GM18873 (cell line): ENCODE measurements at regions not wholly inside any gene's neighbourhood (a gene's known extent, or its start where the extent isn't known, plus 50 kb on each side); places are given as distances from the start of the nearest gene placed in this dataset.

Experiments used
- ATAC-seq: cut with Tn5 transposase; IDR thresholded peaks from one replicate; pipeline ENCODE4 v1.9.1; 2021; ENCODE audit warnings: mild to moderate bottlenecking, moderate library complexity, moderate number of reproducible peaks; ENCODE audit not compliant: unreplicated experiment, low FRiP score

GRCh38 chr18:51879329-51879728 is 460.7 kb upstream of the DCC start:
- no peak for ATAC-seq

DNA sequence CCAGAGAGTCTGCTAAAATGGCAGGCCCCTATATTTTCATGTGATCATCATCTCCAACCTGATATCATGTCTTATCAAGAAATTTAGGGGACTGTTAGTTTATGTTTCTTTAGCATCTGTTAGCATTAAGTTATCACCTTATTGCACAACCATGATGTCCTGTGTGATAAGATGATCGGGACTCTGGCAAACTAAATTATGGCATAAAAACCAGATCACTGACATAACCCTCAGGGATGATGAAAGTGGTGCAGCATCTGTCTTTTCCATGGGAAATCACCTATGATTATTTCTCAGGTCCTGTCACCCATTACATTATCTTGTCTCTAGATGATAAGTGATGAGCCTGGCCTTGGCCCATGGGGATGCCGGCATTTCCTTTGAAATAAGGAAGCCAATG is 458.6 kb upstream of the DCC start:
- ATAC-seq = no peak

DNA sequence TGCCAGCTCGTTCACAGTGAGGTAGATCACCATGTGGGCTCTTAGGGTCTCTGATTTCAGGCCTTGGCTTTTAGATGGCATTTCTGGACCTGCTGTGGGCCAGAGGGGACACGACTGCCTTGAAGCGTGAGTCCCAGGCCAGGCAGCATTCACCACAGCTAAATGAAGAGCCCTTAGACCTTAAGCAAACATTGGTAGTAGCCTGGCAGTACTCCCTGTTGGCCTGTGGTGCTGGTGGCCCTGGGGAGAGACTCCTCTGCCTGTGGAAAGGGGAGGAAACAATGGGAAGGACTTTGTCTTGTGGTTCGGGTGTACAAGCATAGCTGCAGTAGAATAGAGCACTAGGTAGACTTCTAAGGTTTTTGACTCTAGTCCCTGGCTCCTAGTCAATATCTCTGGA is 456.0 kb upstream of the DCC start:
- no peak for ATAC-seq

GRCh38 chr18:51890762-51891161 is 449.2 kb upstream of the DCC start:
- ATAC-seq = no peak

DNA sequence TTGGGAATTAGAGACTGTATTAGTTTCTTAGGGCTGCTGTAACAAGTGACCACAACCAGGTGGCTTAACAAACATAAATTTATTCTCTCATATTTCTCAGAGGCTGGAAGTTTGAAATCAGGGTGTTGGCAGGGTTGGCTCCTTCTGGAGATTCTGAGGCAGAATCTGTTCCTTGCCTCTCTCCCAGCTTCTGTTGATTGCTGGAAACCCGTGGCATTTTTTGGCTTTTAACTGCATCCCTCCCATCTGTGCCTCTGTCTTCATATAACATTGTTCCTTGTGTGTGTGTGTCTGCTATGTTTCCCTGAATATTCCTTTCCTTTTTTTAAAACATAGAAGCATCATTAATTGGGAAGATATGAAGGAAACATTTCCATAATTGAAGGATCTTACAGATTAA is 448.1 kb upstream of the DCC start:
- ATAC-seq = no peak

DNA sequence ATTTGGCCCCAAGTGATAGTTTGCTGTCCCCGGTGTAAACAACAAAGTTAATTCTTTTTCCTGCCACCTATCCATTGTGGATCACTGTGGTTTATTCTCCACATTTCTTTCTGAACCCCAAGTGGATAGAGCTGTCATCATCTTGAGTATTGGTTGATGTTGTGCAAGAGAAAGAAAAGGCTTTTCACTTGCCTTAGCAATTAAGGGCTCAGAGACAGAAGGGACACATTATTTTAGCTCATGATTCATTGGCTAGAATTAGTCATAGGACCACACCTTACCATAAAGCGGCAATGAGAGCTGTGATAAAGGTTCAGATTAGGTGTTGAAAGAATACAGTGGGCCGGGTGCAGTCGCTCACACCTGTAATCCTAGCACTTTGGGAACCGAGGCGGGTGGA is 442.1 kb upstream of the DCC start:
- no peak for ATAC-seq

DNA sequence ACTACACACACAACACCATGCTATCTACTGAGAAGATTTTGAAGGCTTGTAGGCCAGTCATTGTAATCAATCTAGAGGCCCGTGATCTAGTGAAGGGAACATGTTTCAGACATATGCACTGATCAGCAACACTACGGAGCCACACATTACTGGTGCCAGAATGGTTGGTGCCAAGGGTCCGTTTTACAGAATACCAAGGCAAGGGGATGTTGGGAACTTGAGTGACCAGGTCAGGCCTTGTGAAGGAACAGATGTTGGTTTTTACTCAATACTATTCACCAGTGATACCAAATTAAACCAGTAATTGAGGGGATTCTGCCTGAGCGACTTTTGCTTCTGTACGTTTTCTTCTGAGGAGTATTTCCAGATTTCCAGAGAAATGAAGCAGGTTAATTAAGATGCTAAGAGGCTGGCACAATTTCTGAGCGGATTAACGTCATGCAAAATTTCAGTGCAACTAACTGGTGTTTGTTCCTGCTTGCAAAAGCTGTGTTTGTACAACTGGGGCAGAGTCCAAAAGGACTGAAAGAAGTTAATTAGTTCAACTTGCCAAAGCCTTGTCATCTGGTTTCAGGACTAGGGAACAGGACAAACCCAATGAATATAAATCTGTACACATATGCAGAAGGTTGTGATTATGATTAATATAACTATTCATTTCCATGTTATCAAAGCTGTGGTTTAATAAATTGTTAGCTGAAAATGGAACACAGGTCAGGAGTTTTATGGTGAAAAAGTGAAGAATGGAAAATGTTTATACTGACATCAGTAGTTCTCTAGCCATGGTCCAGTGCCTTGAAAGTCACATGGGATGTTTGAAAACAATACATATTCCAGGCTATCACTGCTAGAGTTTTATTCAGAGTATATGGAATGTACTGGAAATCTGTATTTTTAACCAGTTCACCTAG is 432.1 kb upstream of the DCC start:
- no peak for ATAC-seq

- no peak for ATAC-seq
Measured at GRCh38 chr18:51908598-51908944, 431.4 kb upstream of the DCC start.

DNA sequence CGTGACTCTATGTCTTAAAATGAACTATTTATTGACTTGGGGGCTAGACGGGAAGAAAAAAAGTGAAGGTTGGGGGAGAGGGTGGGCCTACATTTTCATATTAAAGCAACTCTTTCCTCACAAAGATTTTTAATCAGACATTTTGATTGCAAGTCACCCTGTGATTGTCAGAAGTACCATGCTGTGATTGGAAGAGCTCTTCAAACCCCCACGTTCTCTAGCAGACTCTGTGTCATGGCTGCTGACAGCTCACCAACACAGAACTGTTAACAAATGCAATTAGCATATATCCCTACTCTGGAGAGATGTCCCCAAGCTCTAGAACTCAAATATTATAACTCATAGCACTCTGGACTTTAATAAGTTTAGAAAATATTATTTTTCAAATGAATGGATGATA is 428.4 kb upstream of the DCC start:
- ATAC-seq = no peak

- ATAC-seq = no peak
Measured at GRCh38 chr18:51912381-51912780, 427.6 kb upstream of the DCC start.

GRCh38 chr18:51915176-51915575 is 424.8 kb upstream of the DCC start:
- no peak for ATAC-seq

DNA sequence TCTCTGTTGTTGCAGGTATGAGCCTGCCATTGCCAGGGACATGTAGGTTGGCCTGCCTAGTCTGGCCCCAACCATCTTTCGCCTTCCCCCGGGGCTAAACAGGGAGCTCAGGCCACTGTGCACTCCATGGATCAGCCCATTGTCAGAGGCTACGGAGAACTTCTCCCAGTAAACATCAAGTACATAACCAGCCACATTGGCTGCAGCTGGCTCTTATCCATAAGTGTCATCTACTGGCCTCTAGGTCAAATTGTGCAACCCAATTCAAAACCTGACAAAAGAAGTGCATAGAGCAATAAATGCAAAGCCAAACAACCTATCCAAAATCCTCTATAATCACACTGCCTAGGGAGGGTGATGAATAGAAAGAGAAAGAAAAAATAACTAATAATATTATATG is 418.1 kb upstream of the DCC start:
- no peak for ATAC-seq

DNA sequence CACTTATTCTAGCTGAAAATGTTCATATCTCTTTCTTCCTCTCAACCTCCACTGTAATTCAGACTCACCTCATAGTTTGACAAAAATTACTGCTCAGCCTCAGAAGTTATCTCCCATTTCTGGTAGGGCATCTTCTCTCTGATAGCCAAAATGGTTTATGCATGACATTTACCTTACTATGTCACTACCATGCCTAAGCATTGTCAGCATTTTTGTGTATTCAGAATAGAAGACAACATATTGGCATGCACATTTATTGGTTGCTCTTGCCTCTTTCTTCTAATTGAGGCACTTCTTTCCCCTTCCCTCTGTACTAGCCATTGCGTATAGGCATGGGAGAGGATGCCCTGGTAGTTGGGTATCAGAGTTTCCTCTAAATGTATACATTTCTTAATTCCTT is 406.1 kb upstream of the DCC start:
- no peak for ATAC-seq

GRCh38 chr18:51936115-51936514 is 403.9 kb upstream of the DCC start:
- no peak for ATAC-seq

DNA sequence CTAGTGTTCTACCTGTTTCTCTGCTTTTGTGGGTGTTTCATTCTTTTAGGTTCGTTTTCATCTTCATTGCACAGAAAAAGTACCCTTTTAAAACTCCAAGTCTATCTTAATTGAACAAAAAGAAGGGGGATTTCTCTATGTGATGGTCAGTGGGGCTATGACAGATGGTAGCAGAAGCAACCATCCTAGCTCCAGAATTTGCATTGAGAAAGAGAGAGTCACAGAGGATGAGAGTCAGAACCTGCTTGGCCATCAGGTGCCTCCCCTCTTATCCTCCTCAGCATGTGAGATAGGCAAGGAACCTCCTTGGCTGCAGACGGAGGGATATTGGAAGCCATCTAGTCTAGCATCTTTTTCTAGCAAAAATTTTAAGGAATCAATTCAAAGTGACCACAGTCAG is 398.0 kb upstream of the DCC start:
- no peak for ATAC-seq

DNA sequence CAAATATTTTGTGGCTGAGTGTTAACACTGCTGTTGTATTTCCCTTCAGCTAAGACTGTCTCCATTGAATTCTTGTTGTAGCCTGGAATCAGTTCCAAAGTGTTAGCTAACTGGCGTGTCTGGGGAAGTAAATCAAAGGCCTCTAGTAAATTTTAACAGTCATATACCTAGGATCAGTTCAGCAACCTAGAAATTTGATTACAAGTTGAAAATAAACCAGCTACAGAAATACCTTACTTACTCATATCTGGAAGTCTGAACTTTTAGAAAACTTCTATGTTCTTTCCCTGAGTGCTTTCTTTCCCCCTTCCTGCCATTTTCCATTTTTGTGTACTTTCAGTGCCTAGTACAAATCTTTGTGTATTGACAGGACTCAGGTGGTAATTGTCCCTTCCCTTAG is 396.7 kb upstream of the DCC start:
- no peak for ATAC-seq

DNA sequence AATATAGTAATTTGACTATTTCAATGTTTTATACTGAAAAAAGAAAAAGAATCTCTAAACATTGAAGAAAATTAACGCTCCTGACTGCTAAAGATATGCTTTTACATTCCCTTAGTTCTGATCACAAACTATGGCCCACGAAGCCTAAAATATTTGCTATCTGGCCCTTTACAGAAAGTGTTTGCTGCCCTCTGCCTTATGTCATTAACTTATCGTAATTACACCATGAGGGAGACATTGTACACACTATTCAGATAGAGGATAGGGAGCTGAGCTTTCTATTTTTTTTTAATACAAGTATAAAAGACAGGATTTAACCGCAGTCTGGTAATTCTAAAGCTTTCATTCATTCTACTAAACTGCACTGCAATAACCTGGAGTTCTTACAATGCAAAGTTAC is 393.1 kb upstream of the DCC start:
- ATAC-seq = no peak

DNA sequence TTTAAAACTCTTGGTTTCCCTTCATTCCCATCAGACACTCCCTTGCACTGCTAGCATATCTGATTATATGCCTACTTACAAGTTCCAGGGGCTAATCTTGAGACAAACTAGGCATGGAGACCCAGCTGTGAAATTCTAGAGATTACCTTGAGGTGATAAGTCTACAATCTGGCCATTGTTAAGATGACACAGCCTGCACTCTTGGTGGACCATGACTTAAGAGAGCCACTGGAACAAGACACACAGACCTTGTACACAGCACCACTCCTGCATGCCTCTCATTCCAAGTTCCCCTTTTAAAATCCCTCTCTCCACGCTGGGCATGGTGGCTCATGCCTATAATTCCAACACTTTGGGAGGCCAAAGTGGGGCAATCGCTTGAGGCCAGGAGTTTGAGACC is 387.2 kb upstream of the DCC start:
- ATAC-seq = no peak

DNA sequence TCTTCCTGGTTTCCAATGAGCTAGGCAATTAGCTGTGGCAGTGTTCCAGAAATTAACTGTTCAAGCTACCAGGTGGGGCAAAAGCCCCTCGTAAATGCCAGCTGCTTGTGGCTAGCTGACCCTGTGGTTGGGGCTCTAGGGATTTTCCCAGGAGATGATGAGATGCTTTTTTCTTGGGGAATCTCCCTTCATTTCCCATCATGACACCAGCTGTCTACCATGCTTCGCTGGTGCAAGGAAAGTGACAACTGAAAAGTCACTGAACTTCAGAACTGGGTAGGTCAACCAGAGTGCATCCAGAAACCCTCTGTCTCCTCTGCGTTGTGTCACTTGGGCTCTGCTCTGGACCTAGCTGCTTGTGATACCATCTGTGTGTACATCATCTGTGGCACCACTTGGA is 386.5 kb upstream of the DCC start:
- ATAC-seq = peak; percentile 94

GRCh38 chr18:51955136-51955535 is 384.9 kb upstream of the DCC start:
- no peak for ATAC-seq

DNA sequence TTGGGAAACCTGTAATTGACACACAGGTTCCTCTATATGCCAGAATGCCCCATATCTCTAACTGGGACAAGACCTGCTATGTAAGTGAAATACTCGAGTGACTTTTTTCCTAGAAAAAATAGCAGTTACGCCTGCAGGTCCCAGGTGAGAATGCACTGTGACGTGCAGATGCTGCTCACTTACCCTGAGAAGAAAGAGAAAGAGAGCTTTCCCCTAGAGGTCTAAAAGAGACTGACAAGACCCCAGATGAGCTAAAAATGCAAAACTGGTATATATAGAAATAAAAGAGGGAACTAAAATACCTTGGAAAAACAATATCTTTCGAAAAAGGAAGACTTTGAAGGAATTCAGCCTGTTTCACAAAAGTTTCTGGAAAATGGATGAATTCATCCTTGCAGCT is 383.0 kb upstream of the DCC start:
- no peak for ATAC-seq

- no peak for ATAC-seq
Measured at GRCh38 chr18:51980101-51980500, 359.9 kb upstream of the DCC start.

GRCh38 chr18:51988277-51988676 is 351.7 kb upstream of the DCC start:
- ATAC-seq = no peak
